ENCODE measurements at regions not wholly inside any gene's neighbourhood (a gene's known extent, or its start where the extent isn't known, plus 50 kb on each side); places are given as distances from the start of the nearest gene placed in this dataset.
"Not testable (repeated sequence)": the region's sequence is repeated elsewhere in the genome, so short reads cannot be mapped to it uniquely, and the experiment has no call there.

DNA sequence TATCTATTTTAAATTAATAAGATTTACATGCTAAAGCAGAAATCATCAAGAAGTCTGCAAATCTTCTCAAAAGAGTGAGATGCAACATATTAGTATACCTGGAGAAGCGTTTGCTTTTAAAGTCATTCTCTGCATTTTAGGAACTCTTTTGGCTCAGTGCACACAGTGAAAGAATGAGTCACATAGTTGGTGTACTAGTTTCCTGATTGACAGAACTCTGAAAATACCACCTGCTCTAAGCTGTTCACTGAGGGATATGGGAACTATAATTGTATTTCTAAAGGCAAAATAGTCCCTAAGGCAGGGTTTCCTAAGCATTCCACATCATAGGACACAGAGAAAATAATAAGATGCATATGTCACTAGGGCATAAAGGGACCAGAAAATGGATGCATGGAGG, 838.5 kb downstream of the DIPK2A start:
- Histone ChIP-seq H3K27me3 (no peaks in the 10 kb centered on the region), H3K4me1 (no peaks in the 10 kb centered on the region), H3K36me3 (no peaks in the 10 kb centered on the region), H3K9me3 (no peaks in the 10 kb centered on the region), H3K27ac (no peak overlapping the region), H3K4me3 (no peak overlapping the region)
- intact Hi-C loops (cut with DNase I), result no loop called here
- DNase-seq (ENCODE audit: extremely low spot score in 2 of 2), result no peak
- TF ChIP-seq, protein P1, sequence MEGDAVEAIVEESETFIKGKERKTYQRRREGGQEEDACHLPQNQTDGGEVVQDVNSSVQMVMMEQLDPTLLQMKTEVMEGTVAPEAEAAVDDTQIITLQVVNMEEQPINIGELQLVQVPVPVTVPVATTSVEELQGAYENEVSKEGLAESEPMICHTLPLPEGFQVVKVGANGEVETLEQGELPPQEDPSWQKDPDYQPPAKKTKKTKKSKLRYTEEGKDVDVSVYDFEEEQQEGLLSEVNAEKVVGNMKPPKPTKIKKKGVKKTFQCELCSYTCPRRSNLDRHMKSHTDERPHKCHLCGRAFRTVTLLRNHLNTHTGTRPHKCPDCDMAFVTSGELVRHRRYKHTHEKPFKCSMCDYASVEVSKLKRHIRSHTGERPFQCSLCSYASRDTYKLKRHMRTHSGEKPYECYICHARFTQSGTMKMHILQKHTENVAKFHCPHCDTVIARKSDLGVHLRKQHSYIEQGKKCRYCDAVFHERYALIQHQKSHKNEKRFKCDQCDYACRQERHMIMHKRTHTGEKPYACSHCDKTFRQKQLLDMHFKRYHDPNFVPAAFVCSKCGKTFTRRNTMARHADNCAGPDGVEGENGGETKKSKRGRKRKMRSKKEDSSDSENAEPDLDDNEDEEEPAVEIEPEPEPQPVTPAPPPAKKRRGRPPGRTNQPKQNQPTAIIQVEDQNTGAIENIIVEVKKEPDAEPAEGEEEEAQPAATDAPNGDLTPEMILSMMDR (IDR thresholded peaks at IDR 0.05), result no peak
- TF ChIP-seq POLR2A (IDR thresholded peaks at IDR 0.05), result no peak

DNA sequence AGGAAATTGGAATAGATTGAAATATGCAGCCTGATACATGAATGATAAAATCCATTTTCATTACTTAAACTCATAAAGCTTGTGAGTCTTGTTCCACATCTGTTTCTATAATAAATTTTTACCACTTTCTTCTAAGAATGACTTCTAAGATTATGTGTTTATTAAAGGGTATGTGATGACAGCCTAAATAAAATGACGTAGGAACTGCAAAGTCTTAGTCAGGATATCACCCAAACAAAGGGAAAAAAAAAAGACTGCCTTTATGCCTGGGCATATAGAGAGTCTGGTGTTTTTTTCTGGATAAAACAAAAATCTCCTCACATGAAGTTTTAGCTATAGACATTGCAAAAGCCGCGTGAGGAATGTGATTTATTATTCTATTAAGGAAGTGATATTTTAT, 844.0 kb downstream of the DIPK2A start:
- H3K4me1 ChIP-seq, result no peaks in the 10 kb centered on the region
- no peaks in the 10 kb centered on the region for H3K36me3 ChIP-seq
- no peak overlapping the region for H3K4me3 ChIP-seq
- H3K27me3 ChIP-seq, result no peaks in the 10 kb centered on the region
- TF ChIP-seq POLR2AphosphoS5 (IDR thresholded peaks at IDR 0.05; ENCODE audit: insufficient read depth in 1 of 2, low read depth in 1 of 2), result no peak
- TF ChIP-seq POLR2A (IDR thresholded peaks at IDR 0.05), result no peak
- TF ChIP-seq, protein P1 (IDR thresholded peaks at IDR 0.05), result no peak
- intact Hi-C loops (cut with DNase I), result no loop called here
- no peak for DNase-seq (ENCODE audit: extremely low spot score in 2 of 2)
- no peaks in the 10 kb centered on the region for H3K9me3 ChIP-seq
- H3K27ac ChIP-seq, result no peak overlapping the region

DNA sequence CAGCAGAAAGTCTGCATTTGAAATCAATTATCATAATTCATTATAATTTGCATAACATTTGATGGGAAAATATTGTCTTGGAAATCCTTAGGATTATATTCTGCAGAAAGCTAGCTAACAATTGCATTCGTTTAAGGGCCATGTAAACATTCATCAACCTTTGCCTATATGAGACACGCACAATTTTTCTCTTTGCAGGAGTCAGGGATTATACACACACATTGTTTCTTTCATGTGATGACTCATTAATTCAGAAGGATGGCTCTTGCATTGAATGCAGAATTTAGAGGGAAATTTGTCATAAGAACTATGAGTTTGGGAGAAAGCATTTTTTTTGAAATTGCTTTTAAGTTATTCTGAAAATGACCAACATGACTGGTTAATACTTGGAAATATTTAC, 844.7 kb downstream of the DIPK2A start:
- Histone ChIP-seq H3K27me3 (no peaks in the 10 kb centered on the region), H3K9me3 (no peaks in the 10 kb centered on the region), H3K4me3 (no peak overlapping the region), H3K27ac (no peak overlapping the region), H3K4me1 (no peaks in the 10 kb centered on the region), H3K36me3 (no peaks in the 10 kb centered on the region)
- intact Hi-C loops (cut with DNase I), result no loop called here
- no peak for DNase-seq (ENCODE audit: extremely low spot score in 2 of 2)
- TF ChIP-seq, protein P1 (IDR thresholded peaks at IDR 0.05), result no peak

DNA sequence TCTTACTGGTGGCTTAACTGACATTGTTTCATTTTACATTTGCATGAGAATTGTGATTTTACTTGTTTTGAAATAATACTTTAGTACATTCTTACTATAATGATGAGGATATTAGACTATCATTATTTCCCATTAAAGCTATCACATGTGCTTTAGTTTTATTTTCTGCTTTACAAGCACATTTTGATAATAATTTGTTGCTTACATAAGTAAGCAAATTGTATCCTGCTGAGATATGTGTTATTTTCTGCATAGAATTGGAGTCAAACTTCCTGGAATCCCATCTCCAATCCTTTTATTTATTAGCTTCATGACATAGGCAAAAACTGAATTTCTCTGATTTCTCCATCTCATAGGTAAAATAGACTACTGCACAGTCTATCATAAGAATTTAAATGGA, 847.4 kb downstream of the DIPK2A start:
- Histone ChIP-seq H3K36me3 (no peaks in the 10 kb centered on the region), H3K4me1 (no peaks in the 10 kb centered on the region), H3K4me3 (no peak overlapping the region), H3K9me3 (no peaks in the 10 kb centered on the region), H3K27ac (no peak overlapping the region), H3K27me3 (no peaks in the 10 kb centered on the region)
- intact Hi-C loops (cut with DNase I), result no loop called here
- TF ChIP-seq, protein P1 (IDR thresholded peaks at IDR 0.05), result no peak
- TF ChIP-seq POLR2A (IDR thresholded peaks at IDR 0.05) (no peak), POLR2AphosphoS5 (IDR thresholded peaks at IDR 0.05; ENCODE audit: insufficient read depth in 1 of 2, low read depth in 1 of 2) (no peak)
- no peak for DNase-seq (ENCODE audit: extremely low spot score in 2 of 2)

DNA sequence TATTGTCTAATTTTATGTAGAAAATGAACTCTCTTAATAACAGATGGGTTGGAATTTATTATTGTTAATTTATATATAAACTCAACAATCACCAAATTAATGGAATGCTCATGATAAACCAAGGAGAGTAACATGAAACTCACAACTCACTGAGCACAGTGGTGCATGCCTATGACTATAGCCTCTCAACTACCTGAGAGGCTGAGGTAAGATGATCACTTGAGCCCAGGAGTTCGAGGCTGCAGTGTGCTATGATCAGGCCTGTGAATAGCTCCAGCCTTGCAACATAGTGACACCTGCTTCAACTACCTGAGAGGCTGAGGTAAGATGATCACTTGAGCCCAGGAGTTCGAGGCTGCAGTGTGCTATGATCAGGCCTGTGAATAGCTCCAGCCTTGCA, 848.6 kb downstream of the DIPK2A start:
- H3K27ac ChIP-seq; intact Hi-C loops (cut with DNase I); H3K4me3 ChIP-seq; H3K27me3 ChIP-seq; H3K4me1 ChIP-seq; DNase-seq (ENCODE audit: extremely low spot score in 2 of 2); H3K36me3 ChIP-seq; H3K9me3 ChIP-seq: not testable (repeated sequence)

DNA sequence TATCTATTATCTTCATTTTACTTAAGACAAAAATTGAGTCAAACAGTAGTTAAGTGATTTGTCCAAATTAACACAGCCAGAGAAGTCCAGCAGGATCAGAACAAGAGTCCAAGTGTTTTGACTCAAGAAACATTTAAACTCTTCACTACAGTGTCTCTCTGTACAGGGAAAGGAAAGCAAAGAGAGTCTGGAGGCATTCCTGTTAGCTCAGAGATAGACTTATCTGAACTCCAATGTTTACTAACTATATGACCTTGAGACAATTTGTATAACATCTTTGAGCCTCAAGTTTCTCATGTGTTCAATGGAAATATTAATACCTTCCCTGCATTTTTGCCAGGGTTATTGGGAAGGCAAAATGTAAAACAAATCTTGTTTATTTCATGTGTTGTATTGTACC, 849.1 kb downstream of the DIPK2A start:
- Histone ChIP-seq H3K4me1 (no peaks in the 10 kb centered on the region), H3K4me3 (no peak overlapping the region), H3K27me3 (no peaks in the 10 kb centered on the region), H3K36me3 (no peaks in the 10 kb centered on the region), H3K27ac (no peak overlapping the region), H3K9me3 (no peaks in the 10 kb centered on the region)
- DNase-seq (ENCODE audit: extremely low spot score in 2 of 2), result no peak
- TF ChIP-seq, protein P1 (IDR thresholded peaks at IDR 0.05), result no peak
- TF ChIP-seq POLR2AphosphoS5 (IDR thresholded peaks at IDR 0.05; ENCODE audit: insufficient read depth in 1 of 2, low read depth in 1 of 2) (no peak), POLR2A (IDR thresholded peaks at IDR 0.05) (no peak)
- intact Hi-C loops (cut with DNase I), result no loop called here
